ENCODE measurements at regions not wholly inside any gene's neighbourhood (a gene's known extent, or its start where the extent isn't known, plus 50 kb on each side); places are given as distances from the start of the nearest gene placed in this dataset.

GRCh38 chr2:167430447-167430846 lies 542.2 kb downstream of the XIRP2 start:
- TF ChIP-seq, protein P1, sequence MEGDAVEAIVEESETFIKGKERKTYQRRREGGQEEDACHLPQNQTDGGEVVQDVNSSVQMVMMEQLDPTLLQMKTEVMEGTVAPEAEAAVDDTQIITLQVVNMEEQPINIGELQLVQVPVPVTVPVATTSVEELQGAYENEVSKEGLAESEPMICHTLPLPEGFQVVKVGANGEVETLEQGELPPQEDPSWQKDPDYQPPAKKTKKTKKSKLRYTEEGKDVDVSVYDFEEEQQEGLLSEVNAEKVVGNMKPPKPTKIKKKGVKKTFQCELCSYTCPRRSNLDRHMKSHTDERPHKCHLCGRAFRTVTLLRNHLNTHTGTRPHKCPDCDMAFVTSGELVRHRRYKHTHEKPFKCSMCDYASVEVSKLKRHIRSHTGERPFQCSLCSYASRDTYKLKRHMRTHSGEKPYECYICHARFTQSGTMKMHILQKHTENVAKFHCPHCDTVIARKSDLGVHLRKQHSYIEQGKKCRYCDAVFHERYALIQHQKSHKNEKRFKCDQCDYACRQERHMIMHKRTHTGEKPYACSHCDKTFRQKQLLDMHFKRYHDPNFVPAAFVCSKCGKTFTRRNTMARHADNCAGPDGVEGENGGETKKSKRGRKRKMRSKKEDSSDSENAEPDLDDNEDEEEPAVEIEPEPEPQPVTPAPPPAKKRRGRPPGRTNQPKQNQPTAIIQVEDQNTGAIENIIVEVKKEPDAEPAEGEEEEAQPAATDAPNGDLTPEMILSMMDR (IDR thresholded peaks at IDR 0.05 in 4 of 5, conservative IDR thresholded peaks at IDR 0.05 in 1 of 5), result no peak
- TF ChIP-seq POLR2A (IDR thresholded peaks at IDR 0.05), result no peak

All from gastrocnemius medialis (tissue), 4 donors.